ENCODE measurements at regions not wholly inside any gene's neighbourhood (a gene's known extent, or its start where the extent isn't known, plus 50 kb on each side); places are given as distances from the start of the nearest gene placed in this dataset.
"Not testable (repeated sequence)": the region's sequence is repeated elsewhere in the genome, so short reads cannot be mapped to it uniquely, and the experiment has no call there.

DNA sequence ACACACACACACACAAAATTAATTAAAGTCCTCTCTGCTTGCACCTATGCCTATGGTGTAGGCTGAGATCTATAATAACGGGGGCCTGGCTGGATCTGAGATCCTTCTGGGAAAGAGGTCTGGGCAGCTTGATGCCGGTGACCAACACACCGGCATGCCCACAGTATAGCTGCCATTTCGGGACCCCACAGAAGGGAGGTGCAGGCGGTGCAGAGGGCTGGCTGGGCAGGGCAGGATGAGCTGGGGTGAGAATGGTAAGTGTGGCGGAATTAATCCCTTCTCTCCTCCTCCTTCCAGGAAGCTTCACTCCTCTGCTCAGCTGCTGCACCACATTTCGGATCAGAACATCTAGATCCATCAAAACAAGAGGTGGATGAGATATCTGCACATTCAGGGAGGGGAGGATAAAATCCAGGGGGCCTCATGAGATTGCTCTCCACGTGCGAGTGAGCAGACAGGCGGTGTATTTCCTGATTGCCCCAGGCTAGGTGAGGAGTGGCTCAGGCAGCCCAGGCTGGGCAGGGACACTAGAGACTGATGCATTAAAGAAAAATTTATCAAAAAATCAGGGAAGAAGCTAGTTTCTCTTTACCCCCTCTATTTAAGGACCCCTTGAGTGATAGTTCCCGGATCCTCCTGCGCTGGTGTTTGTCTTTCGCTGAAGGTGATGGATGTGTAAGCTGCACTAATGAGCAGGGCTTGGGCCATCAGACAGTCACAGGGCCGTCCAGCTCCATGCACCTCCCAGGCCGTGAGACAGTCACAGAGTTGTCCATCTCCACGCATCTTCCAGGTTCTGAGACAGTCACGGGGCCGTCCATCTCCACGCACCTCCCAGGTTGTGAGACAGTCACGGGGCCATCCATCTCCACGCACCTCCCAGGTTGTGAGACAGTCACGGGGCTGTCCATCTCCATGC is 449.9 kb downstream of the PTPRU start:
- DNase-seq (ENCODE audit: low read depth), result no peak
- H3K4me3 ChIP-seq (ENCODE audit: low read depth, low read length), result no peak overlapping the region
- TF ChIP-seq, protein P1, sequence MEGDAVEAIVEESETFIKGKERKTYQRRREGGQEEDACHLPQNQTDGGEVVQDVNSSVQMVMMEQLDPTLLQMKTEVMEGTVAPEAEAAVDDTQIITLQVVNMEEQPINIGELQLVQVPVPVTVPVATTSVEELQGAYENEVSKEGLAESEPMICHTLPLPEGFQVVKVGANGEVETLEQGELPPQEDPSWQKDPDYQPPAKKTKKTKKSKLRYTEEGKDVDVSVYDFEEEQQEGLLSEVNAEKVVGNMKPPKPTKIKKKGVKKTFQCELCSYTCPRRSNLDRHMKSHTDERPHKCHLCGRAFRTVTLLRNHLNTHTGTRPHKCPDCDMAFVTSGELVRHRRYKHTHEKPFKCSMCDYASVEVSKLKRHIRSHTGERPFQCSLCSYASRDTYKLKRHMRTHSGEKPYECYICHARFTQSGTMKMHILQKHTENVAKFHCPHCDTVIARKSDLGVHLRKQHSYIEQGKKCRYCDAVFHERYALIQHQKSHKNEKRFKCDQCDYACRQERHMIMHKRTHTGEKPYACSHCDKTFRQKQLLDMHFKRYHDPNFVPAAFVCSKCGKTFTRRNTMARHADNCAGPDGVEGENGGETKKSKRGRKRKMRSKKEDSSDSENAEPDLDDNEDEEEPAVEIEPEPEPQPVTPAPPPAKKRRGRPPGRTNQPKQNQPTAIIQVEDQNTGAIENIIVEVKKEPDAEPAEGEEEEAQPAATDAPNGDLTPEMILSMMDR (IDR thresholded peaks at IDR 0.05; ENCODE audit: low read depth, low read length, missing control alignments), result no peak

DNA sequence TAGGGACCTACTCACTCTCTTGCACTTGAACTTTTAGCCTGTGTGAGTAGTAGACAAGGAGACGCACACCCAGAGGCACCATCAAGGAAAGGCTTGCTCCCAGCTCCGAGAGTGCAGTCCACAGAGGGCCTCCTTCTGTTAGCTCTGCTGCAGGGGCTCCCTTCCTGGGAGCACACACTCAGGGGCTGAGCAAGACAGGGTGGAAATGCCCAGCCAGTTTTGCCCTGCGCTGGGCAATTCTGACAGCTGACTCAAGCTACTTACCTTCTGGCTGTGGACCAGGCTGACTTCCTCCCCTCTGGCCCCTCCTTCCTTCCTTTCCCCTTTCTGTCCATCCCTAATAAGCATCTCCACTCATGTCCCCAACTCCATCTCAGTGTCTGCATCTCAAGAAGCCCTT is 449.1 kb downstream of the PTPRU start:
- no peak for DNase-seq (ENCODE audit: low read depth)
- H3K4me3 ChIP-seq (ENCODE audit: low read depth, low read length), result no peak overlapping the region
- TF ChIP-seq, protein P1 (IDR thresholded peaks at IDR 0.05; ENCODE audit: low read depth, low read length, missing control alignments), result no peak

DNA sequence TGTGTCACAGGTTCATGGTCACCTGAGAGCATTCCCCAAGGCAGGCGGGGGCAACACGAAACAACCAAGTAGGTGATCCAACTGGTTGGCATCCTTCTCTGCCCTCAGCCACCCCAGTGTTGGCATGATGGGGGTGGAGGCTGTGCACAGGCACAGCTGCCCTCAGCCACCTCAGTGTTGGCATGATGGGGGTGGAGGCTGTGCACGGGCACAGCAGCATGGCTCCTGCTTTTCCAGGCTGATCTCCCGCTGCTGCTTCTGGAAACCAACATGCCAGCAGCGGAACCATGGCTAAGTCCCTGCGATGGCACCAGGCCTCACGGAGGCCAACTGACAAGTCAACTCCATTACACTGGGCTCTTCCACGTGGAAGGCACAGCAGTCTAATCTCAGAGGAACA is 447.8 kb downstream of the PTPRU start:
- no peak for DNase-seq (ENCODE audit: low read depth)
- TF ChIP-seq, protein P1 (IDR thresholded peaks at IDR 0.05; ENCODE audit: low read depth, low read length, missing control alignments), result no peak
- H3K4me3 ChIP-seq (ENCODE audit: low read depth, low read length), result no peak overlapping the region

DNA sequence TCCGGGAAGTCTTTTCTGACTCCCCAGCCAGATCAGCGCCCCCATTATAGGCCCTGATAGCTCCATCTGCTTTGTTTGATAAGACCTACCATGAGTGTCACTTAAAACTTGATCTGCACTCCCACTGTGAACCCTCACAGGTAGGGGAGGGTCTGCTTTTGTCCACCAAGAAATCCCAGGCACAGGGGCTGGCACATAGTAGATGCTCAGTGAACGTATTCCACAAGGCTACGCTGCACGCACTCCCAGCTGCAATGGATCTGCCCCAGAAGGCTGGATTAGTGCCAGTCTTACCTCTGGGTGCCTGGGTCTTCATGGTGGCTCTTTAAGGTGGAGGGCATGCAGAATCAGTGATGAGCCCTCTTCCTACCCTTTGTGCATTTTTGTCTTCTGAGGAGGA is 447.1 kb downstream of the PTPRU start:
- TF ChIP-seq, protein P1 (IDR thresholded peaks at IDR 0.05; ENCODE audit: low read depth, low read length, missing control alignments), result no peak
- H3K4me3 ChIP-seq (ENCODE audit: low read depth, low read length), result no peak overlapping the region
- no peak for DNase-seq (ENCODE audit: low read depth)

DNA sequence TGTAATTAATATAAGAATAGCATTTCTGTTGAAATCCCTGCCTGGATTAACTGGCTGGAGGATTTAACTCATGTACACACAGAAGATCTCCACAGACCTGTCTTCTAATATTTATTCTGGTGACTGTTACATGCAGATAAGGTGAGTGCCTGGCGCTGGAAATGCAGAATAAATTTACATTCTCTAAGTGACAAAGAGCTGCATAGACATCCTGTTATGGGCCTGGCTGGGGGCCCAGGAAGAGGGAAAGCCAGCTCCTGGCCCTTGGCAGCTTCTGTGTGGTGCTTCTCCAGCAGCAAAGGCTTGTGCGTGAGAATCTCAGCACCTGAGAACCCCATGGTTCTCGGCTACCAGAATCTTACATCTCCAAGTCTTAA is 446.6 kb downstream of the PTPRU start:
- DNase-seq (ENCODE audit: low read depth), result no peak
- H3K4me3 ChIP-seq (ENCODE audit: low read depth, low read length), result no peak overlapping the region
- TF ChIP-seq, protein P1 (IDR thresholded peaks at IDR 0.05; ENCODE audit: low read depth, low read length, missing control alignments), result no peak

DNA sequence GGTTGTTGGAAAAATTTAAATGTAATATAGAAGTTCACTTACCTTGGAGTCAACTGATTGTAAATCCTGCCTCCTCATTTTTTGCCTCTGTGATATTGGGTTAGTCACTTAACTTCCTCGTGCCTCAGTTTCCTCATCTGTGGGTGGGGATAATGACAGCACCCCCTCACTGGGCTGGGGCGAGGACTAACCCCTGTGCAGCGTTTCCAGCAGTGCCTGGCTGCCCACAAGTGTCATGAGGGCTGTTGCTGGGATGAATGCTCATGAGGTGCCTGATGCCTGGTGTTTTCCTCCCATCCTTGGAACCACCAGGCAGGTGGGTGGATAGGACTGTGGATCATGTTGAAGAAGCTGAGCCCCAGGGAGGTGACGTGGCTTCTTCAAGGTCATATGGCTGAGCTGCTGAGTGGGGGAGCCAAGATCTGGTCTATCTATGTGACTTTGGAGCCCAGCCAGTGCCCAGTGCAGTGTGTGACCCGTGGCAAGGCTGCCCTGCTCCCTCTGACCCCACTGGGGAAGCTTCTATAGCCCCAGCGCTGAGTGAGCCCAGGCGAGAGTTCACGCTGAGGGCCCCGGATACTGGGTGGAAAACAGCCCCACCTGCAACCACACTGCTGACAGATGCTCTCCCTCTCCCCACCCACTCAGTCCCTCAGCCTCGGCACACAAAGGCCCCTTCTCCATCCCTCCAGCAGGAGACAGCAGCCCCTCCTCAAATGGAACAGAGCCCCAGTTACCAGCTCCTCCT is 446.0 kb downstream of the PTPRU start:
- TF ChIP-seq, protein P1 (IDR thresholded peaks at IDR 0.05; ENCODE audit: low read depth, low read length, missing control alignments), result no peak
- DNase-seq (ENCODE audit: low read depth), result no peak
- no peak overlapping the region for H3K4me3 ChIP-seq (ENCODE audit: low read depth, low read length)

DNA sequence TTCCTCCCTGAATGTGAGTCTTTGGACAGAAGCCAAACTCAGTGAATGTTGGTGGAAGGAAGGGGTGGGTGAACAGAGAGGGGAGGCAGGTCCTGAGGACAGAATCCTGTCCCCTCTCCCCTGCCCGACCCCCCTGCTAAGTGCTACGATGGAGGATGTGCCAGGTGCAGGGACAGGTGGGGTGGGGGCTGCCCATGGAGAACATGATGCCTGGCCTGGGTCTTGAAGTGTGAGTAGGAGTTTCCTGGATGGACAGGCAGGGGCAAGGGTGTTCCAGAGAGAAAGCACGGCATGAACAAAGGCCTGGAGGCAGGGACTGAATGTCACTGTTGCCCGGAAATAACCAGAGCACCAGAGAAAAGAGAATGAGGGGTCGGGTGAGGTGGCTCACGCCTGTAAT is 445.1 kb downstream of the PTPRU start:
- DNase-seq (ENCODE audit: low read depth); H3K4me3 ChIP-seq (ENCODE audit: low read depth, low read length): not testable (repeated sequence)
